WERI-Rb-1 (cell line): ENCODE measurements at regions not wholly inside any gene's neighbourhood (a gene's known extent, or its start where the extent isn't known, plus 50 kb on each side); places are given as distances from the start of the nearest gene placed in this dataset.

ENCODE experiments used
- DNase-seq: peaks from one replicate; pipeline ENCODE4 v3.0.0-alpha.2; 2020
- H3K27ac ChIP-seq: fragments of 250-450 bp; sonication (Bioruptor Pico); 2 replicates; pipeline ENCODE4 v1.5.1; 2020; ENCODE audit warnings: mild to moderate bottlenecking, moderate library complexity
- H3K27me3 ChIP-seq: fragments of 250-450 bp; sonication (Bioruptor Pico); 2 replicates; pipeline ENCODE4 v1.5.1; 2021; ENCODE audit warnings: mild to moderate bottlenecking, low read depth, moderate library complexity; ENCODE audit not compliant: insufficient read depth, severe bottlenecking
- H3K36me3 ChIP-seq: fragments of 250-450 bp; sonication (Bioruptor Pico); 2 replicates; pipeline ENCODE4 v1.5.1; 2020; ENCODE audit warnings: mild to moderate bottlenecking, moderate library complexity
- H3K4me3 ChIP-seq: 2 replicates; pipeline ENCODE4 v1.5.1; 2011; ENCODE audit warnings: low read depth, mild to moderate bottlenecking, control low read depth, low read length
- H3K9me3 ChIP-seq: fragments of 250-450 bp; sonication (Bioruptor Pico); 2 replicates; pipeline ENCODE4 v1.5.1; 2021; ENCODE audit warnings: mild to moderate bottlenecking, moderate library complexity; ENCODE audit not compliant: severe bottlenecking
- TF ChIP-seq, protein P1 (sequence below): IDR thresholded peaks from 2 replicates; pipeline ENCODE4 v1.5.1; 2011; ENCODE audit warnings: low read depth, mild to moderate bottlenecking, control low read depth, inconsistent platforms, low read length

DNA sequence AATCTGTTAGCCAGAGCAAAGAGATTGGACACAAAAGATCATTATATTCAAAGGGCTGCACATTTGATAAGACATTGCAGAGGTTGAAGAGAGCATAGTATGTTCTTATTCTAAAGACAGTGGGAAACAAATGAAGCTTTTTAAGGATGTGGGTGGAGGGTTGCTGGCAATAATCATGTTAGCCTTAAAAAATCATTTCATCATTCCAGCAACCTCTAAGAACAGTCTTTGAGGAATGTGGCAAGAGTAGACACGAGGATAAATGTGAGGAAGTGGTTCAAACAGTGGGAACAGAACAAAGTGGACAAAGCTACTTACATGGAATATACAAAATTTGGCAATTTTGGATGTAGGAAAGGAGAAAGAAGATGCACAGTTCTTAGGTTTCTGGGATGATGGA lies 167.3 kb upstream of the SPRY1 start:
- Histone ChIP-seq H3K27me3 (no peaks in the 10 kb centered on the region), H3K36me3 (no peaks in the 10 kb centered on the region), H3K27ac (no peak overlapping the region), H3K9me3 (no peaks in the 10 kb centered on the region), H3K4me3 (no peak overlapping the region)
- TF ChIP-seq, protein P1, sequence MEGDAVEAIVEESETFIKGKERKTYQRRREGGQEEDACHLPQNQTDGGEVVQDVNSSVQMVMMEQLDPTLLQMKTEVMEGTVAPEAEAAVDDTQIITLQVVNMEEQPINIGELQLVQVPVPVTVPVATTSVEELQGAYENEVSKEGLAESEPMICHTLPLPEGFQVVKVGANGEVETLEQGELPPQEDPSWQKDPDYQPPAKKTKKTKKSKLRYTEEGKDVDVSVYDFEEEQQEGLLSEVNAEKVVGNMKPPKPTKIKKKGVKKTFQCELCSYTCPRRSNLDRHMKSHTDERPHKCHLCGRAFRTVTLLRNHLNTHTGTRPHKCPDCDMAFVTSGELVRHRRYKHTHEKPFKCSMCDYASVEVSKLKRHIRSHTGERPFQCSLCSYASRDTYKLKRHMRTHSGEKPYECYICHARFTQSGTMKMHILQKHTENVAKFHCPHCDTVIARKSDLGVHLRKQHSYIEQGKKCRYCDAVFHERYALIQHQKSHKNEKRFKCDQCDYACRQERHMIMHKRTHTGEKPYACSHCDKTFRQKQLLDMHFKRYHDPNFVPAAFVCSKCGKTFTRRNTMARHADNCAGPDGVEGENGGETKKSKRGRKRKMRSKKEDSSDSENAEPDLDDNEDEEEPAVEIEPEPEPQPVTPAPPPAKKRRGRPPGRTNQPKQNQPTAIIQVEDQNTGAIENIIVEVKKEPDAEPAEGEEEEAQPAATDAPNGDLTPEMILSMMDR = no peak
- DNase-seq = no peak

DNA sequence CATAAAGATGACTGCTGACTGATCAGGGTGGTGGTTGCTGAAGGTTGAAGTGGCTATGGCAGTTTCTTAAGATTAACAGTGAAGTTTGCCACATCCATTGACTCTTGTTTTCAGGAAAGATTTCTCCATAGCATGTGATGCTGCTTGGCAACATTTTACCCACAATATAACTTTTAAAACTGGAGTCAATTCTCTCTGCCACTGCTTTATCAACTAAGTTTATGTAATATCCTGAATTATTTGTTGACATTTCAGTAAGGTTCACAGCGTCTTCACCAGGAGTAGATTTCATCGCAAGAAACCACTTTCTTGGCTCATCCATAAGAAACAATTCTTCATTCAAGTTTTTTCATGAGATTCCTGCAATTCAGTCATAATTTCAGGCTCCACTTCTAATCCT lies 166.5 kb upstream of the SPRY1 start:
- TF ChIP-seq, protein P1 = no peak
- no peaks in the 10 kb centered on the region for H3K27me3 ChIP-seq
- no peak overlapping the region for H3K27ac ChIP-seq
- H3K4me3 ChIP-seq = no peak overlapping the region
- no peaks in the 10 kb centered on the region for H3K9me3 ChIP-seq
- no peak for DNase-seq
- no peaks in the 10 kb centered on the region for H3K36me3 ChIP-seq

DNA sequence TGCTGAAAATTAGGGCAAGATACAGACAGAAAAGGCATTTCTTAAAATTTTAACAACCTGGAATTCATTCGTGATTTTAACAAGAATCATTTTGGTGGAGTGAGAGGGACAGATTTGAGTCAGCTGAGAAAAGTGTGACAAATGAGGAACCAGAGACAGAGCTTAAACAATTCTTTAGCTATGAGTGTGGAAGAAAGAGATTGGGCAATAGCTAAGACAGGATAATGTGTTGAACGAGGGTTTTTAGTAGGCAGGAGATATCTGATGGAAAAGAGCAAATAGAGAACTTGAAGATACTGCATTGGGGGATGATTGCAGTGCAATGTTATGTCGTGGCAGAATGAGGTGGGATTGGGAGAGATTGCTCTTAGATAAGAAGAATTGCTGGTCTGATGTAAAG lies 164.2 kb upstream of the SPRY1 start:
- no peak overlapping the region for H3K4me3 ChIP-seq
- no peak overlapping the region for H3K27ac ChIP-seq
- no peak for DNase-seq
- H3K9me3 ChIP-seq = no peaks in the 10 kb centered on the region
- TF ChIP-seq, protein P1 = no peak
- H3K27me3 ChIP-seq = no peaks in the 10 kb centered on the region
- no peaks in the 10 kb centered on the region for H3K36me3 ChIP-seq

DNA sequence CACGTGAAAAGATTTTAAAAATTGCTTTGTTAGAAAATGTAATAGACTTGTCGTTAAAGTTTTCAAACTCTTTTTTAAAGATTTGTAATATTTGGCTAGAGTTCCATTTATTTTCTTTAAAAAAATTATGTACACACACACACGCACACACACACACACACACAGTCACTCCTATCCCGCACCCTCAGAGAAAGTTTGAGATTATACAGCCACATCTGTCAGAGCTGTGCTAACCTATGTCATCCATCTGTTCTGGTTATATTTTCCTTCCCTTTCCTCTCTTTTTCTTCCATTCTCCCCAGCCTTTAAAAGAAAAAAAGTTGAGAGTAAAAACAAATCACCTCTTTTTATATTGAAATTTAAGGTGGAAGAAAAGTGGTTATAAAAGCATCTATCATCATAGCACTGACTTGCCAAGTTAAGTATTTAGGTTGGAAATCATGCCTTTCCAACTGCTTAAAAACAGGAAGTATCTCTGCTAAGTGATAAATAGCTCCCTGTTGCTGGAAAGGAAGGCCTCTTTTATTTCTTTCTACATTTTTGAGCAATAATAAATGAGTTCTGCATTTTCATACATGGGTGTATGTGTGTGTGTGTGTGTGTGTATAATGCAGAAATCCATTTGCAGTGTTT lies 163.3 kb upstream of the SPRY1 start:
- Histone ChIP-seq H3K27me3 (no peaks in the 10 kb centered on the region), H3K36me3 (no peaks in the 10 kb centered on the region), H3K4me3 (no peak overlapping the region), H3K9me3 (no peaks in the 10 kb centered on the region), H3K27ac (no peak overlapping the region)
- TF ChIP-seq, protein P1 = no peak
- DNase-seq = no peak

DNA sequence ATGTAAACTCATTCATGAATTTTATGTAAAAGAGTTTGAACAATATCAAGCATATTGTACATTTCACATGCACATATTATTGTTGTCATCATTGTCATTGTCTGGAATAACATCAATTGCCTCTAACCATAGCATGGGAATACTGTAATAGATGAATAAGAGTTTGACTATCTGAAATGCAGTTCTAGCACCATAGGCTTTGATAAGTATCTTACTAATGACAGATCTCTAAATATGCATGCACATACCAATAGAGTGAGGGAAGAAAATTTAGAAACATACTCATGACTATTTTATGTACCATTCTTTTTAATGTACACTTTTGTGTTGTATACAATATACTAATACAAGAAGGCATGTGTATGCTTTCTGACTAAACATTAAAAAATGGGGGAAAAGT lies 161.6 kb upstream of the SPRY1 start:
- Histone ChIP-seq H3K4me3 (no peak overlapping the region), H3K36me3 (no peaks in the 10 kb centered on the region), H3K27me3 (no peaks in the 10 kb centered on the region), H3K27ac (no peak overlapping the region), H3K9me3 (no peaks in the 10 kb centered on the region)
- DNase-seq = no peak
- TF ChIP-seq, protein P1 = no peak

DNA sequence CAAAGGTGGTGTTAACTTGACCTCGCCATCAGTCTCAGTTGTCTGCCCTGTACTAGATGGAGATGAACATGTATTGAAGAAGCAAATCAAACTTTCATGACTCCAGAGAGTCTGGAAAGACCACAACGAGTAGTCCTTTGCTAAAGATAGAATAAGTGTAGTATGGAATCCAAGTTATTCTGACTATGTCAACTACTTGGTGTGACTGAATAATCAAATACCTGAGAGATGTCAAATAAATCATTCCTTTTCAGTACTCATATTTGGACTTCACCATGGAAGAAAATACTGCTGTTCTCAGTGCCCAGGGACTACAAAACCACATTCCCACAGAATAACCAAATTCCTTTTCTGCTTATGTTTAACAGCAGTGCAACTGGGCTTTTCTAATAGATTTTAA lies 161.2 kb upstream of the SPRY1 start:
- Histone ChIP-seq H3K36me3 (no peaks in the 10 kb centered on the region), H3K27ac (no peak overlapping the region), H3K4me3 (no peak overlapping the region), H3K27me3 (no peaks in the 10 kb centered on the region), H3K9me3 (no peaks in the 10 kb centered on the region)
- TF ChIP-seq, protein P1 = no peak
- no peak for DNase-seq
